ENCODE measurements at regions not wholly inside any gene's neighbourhood (a gene's known extent, or its start where the extent isn't known, plus 50 kb on each side); places are given as distances from the start of the nearest gene placed in this dataset.
A peak's percentile ranks its signal among the peaks of the same experiment; 100 is the strongest.

DNA sequence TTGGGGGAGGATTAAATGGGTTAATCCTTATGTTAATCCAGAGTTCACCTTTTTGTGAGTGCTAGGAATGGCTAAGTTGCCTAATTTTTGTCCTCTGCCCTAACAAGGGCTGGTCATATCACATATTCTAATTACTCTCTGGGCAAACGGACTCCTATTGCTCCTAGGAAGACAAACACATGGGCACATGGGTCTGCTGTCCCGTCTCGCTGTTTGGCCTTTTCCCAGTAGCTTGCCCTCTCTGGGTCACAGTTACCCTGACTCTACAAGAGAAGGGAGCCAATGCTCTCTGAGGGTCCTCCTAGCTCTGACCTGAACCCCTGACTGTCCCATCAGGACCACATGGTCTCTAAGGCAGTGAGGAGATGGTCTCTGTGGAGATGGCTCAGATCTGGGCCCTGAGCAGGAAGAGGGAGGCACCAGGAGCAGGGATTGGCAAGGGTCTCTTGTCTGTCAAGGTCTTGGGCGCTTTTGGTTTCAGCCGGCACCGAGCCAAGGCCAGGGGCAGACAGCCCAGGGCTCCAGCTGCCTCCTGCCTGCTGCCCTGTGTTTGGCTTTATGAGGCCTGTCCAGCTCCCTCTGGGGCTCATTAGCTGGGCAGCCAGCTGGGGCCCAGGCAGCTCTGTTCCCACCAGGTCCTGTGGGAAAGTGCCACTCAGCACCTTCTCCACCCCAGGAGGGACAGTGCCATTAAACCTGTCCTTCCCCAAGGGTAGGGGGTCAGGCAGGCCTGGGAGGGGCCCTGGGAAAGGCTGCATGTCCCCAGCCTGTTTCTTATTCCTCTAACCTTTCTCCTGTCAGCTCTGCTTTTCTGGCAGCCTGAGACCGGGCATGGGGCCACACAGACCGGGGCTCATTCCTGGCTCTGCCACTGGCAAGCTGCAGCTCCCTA lies 559.9 kb downstream of the MN1 start:
- no peaks in the 10 kb centered on the region for H3K9me3 ChIP-seq (replicated peaks in 1 of 3)
- H3K27me3 ChIP-seq = no peaks in the 10 kb centered on the region
- H3K36me3 ChIP-seq (replicated peaks in 1 of 2) = no peaks in the 10 kb centered on the region
- H3K4me3 ChIP-seq = no peak overlapping the region
- no peak for TF ChIP-seq POLR2A (IDR thresholded peaks at IDR 0.05)
- TF ChIP-seq, protein P1, sequence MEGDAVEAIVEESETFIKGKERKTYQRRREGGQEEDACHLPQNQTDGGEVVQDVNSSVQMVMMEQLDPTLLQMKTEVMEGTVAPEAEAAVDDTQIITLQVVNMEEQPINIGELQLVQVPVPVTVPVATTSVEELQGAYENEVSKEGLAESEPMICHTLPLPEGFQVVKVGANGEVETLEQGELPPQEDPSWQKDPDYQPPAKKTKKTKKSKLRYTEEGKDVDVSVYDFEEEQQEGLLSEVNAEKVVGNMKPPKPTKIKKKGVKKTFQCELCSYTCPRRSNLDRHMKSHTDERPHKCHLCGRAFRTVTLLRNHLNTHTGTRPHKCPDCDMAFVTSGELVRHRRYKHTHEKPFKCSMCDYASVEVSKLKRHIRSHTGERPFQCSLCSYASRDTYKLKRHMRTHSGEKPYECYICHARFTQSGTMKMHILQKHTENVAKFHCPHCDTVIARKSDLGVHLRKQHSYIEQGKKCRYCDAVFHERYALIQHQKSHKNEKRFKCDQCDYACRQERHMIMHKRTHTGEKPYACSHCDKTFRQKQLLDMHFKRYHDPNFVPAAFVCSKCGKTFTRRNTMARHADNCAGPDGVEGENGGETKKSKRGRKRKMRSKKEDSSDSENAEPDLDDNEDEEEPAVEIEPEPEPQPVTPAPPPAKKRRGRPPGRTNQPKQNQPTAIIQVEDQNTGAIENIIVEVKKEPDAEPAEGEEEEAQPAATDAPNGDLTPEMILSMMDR (IDR thresholded peaks at IDR 0.05) = no peak
- peak in 6 of 7 donors; percentile 32 to 70 (median 56) for DNase-seq
- intact Hi-C loops (cut with DNase I) = no loop called here
- no peaks in the 10 kb centered on the region for H3K4me1 ChIP-seq (replicated peaks in 1 of 2)
- 52 to 62% (median 55%) methylated on average over 7 to 8 of the region's 8 CpGs for WGBS, 4 donors
- no peak overlapping the region for H3K27ac ChIP-seq

DNA sequence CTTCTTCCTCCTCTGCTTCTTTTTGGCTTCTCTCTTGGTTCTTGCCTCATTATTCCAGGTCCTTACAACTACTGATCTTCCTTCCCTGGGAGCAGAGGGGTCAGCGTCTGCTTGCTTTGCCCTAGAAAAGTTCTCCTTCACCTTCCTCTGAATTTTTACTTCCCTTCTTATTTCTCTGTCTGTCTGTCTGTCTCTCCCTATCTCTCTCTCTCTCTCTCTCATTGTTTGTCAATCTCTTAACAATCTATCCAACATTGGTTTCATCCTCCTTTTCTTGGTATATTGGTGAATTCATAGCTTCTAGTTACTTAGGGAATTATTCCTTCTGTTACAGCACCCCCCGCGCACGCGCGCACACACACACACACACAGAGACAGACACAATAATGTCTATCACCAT lies 559.1 kb downstream of the MN1 start:
- Histone ChIP-seq H3K27me3 (no peaks in the 10 kb centered on the region), H3K4me1 (replicated peaks in 1 of 2) (no peaks in the 10 kb centered on the region), H3K4me3 (no peak overlapping the region), H3K9me3 (replicated peaks in 1 of 3) (no peaks in the 10 kb centered on the region), H3K36me3 (replicated peaks in 1 of 2) (no peaks in the 10 kb centered on the region), H3K27ac (no peak overlapping the region)
- intact Hi-C loops (cut with DNase I) = no loop called here
- DNase-seq = no peak
- no peak for TF ChIP-seq POLR2A (IDR thresholded peaks at IDR 0.05)
- TF ChIP-seq, protein P1 (IDR thresholded peaks at IDR 0.05) = no peak
- 56 to 96% (median 96%) methylated on average over 6 of the region's 6 CpGs for WGBS, 4 donors

DNA sequence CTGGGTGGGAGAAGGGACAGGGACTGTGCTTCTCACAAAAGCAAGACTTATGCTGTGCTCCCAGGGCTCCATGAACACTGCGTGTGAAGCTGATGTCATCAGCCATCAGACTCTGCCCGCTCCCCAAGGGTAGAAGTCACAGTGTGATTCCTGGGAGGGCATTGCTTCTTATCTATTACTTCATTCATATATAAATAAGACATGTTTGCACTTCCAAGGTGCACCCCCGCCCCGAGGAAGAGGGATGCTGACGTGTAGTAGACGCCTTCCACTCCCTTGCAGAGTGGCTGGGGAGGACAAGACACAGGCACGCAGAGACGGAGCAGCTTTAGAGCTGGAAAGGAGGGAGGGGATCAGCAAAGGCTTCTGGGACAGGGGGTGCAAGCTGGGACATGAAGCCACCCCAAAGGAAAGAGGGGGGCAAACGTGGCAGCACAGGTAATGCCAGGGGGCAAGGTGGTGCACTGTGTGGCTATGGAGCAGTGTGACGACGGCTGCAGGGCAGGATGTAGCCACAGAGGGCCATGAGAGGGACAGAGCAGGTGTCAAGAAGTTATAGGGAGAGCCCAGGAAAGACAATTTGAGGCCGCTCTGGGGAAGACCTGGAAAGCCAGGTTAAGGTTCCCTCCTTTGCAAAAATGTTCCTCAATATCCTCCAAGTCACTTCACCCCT lies 558.5 kb downstream of the MN1 start:
- TF ChIP-seq, protein P1 (IDR thresholded peaks at IDR 0.05) = no peak
- TF ChIP-seq POLR2A (IDR thresholded peaks at IDR 0.05) = no peak
- 84 to 88% (median 85%) methylated on average over 12 of the region's 12 CpGs for WGBS, 4 donors
- Histone ChIP-seq H3K4me3 (no peak overlapping the region), H3K9me3 (replicated peaks in 1 of 3) (no peaks in the 10 kb centered on the region), H3K27me3 (no peaks in the 10 kb centered on the region), H3K36me3 (replicated peaks in 1 of 2) (no peaks in the 10 kb centered on the region), H3K27ac (no peak overlapping the region), H3K4me1 (replicated peaks in 1 of 2) (no peaks in the 10 kb centered on the region)
- no peak for DNase-seq
- intact Hi-C loops (cut with DNase I) = no loop called here

DNA sequence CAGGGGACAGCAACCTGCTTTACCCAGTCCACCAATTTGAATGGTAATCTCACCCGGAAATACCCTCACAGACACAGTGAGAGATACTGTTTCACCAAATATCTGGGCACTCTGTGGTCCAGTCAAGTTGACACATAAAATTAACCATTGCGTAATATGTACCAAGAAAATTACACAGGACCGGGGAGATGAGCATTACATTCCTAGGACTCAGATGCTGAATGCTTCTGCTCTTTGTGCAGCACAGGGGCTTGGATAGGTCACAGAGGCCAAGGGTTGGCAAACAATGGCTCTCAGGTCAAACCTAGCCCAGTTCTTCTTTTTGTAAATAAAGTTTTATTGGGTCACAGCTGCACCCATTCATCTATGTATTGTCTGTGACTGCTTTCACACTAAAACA lies 557.2 kb downstream of the MN1 start:
- H3K4me3 ChIP-seq = no peak overlapping the region
- DNase-seq = no peak
- no peak overlapping the region for H3K27ac ChIP-seq
- TF ChIP-seq, protein P1 (IDR thresholded peaks at IDR 0.05) = no peak
- TF ChIP-seq POLR2A (IDR thresholded peaks at IDR 0.05) = no peak
- no peaks in the 10 kb centered on the region for H3K4me1 ChIP-seq (replicated peaks in 1 of 2)
- 92 to 97% (median 96%) methylated on average over 3 of the region's 3 CpGs for WGBS, 4 donors
- no peaks in the 10 kb centered on the region for H3K9me3 ChIP-seq (replicated peaks in 1 of 3)
- no peaks in the 10 kb centered on the region for H3K36me3 ChIP-seq (replicated peaks in 1 of 2)
- intact Hi-C loops (cut with DNase I) = no loop called here
- H3K27me3 ChIP-seq = no peaks in the 10 kb centered on the region

Measured in adrenal gland (tissue), 9 donors.